ENCODE measurements at regions not wholly inside any gene's neighbourhood (a gene's known extent, or its start where the extent isn't known, plus 50 kb on each side); places are given as distances from the start of the nearest gene placed in this dataset.

DNA sequence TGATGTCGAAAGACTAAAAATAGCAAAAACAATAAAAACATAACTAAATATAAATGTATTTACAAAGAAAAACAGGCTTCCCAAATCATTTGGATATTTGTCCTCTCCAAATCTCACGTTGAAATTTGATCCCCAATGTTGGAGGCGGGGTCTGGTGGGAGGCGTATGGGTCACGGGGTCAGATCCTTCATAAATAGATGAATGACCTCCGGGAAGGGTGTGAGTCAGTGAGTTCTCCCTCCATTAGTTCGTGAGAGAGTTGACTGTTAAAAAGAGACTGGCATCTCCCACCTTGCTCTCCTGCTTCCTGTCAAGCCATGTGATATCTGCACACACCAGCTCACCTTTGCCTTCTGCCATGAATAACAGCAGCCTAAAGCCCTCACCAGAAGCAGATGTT is 703.0 kb downstream of the TMEM182 start:
- TF ChIP-seq, protein P1, sequence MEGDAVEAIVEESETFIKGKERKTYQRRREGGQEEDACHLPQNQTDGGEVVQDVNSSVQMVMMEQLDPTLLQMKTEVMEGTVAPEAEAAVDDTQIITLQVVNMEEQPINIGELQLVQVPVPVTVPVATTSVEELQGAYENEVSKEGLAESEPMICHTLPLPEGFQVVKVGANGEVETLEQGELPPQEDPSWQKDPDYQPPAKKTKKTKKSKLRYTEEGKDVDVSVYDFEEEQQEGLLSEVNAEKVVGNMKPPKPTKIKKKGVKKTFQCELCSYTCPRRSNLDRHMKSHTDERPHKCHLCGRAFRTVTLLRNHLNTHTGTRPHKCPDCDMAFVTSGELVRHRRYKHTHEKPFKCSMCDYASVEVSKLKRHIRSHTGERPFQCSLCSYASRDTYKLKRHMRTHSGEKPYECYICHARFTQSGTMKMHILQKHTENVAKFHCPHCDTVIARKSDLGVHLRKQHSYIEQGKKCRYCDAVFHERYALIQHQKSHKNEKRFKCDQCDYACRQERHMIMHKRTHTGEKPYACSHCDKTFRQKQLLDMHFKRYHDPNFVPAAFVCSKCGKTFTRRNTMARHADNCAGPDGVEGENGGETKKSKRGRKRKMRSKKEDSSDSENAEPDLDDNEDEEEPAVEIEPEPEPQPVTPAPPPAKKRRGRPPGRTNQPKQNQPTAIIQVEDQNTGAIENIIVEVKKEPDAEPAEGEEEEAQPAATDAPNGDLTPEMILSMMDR (IDR thresholded peaks at IDR 0.05), result no peak
- TF ChIP-seq POLR2AphosphoS5 (IDR thresholded peaks at IDR 0.05) (no peak), POLR2A (IDR thresholded peaks at IDR 0.05) (no peak)
